H1 (cell line): ENCODE measurements at regions not wholly inside any gene's neighbourhood (a gene's known extent, or its start where the extent isn't known, plus 50 kb on each side); places are given as distances from the start of the nearest gene placed in this dataset.

ENCODE experiments used
- CTCF ChIA-PET: fragments of 300-600 bp; sonication (Branson Sonifier 250); formaldehyde crosslinking; loops from one replicate; lab custom pipeline; 2021; ENCODE audit not compliant: partially characterized antibody; lab: Charles Lee
- POLR2A ChIA-PET: fragments of 300-600 bp; sonication (Branson Sonifier 250); formaldehyde crosslinking; loops from one replicate; lab custom pipeline; 2021; ENCODE audit warnings: inconsistent platforms; ENCODE audit not compliant: partially characterized antibody; lab: Charles Lee
- DNase-seq, 2 experiments: peaks; one replicate each; pipeline versions ENCODE4 v3.0.0 to v3.0.0-alpha.2; 2010 to 2022; ENCODE audit warnings: low spot score in 2 of 2, low read depth in 1 of 2, mixed read lengths in 1 of 2
- FAIRE-seq: peaks from 2 replicates; lab custom pipeline; 2011; peaks lifted over from hg19 to GRCh38; lab: Jason Lieb, UNC
- H2AFZ ChIP-seq: 2 replicates; pipeline ENCODE4 v1.8.1; 2012; ENCODE audit warnings: low read length, inconsistent platforms
- H2AK5ac ChIP-seq: 2 replicates; pipeline ENCODE4 v1.6.1; 2013; ENCODE audit warnings: low read depth, low read length
- H2BK120ac ChIP-seq: replicated peaks from 2 replicates; pipeline ENCODE3; 2013; ENCODE audit warnings: low read depth, low read length, inconsistent platforms
- H2BK12ac ChIP-seq: 2 replicates; pipeline ENCODE4 v1.6.1; 2013; ENCODE audit warnings: low read depth, low read length
- H2BK15ac ChIP-seq: 2 replicates; pipeline ENCODE4 v1.6.1; 2013; ENCODE audit warnings: low read length
- H2BK20ac ChIP-seq: 2 replicates; pipeline ENCODE4 v1.6.1; 2013; ENCODE audit warnings: low read length
- H2BK5ac ChIP-seq: 2 replicates; pipeline ENCODE4 v1.6.1; 2013; ENCODE audit warnings: low read depth, low read length
- H3K14ac ChIP-seq: 2 replicates; pipeline ENCODE4 v1.6.1; 2013; ENCODE audit warnings: inconsistent platforms; ENCODE audit not compliant: insufficient read length
- H3K18ac ChIP-seq: 2 replicates; pipeline ENCODE4 v1.6.1; 2013; ENCODE audit warnings: low read length; ENCODE audit errors: extremely low read depth
- H3K23ac ChIP-seq: 2 replicates; pipeline ENCODE4 v1.6.1; 2013; ENCODE audit warnings: inconsistent platforms; ENCODE audit not compliant: insufficient read length
- H3K23me2 ChIP-seq: 2 replicates; pipeline ENCODE4 v1.6.1; 2013; ENCODE audit warnings: low read depth, low read length
- H3K27ac ChIP-seq: 2 replicates; pipeline ENCODE4 v1.6.1; 2011; ENCODE audit warnings: low read depth, low read length, inconsistent platforms
- H3K27me3 ChIP-seq, 4 experiments: replicated peaks in 1 of 4; 1 replicate in 1 of 4; 2 replicates in 3 of 4; pipeline versions ENCODE4 v1.6.1 to v1.8.1; 2011 to 2013; ENCODE audit warnings: low read length in 3 of 4, mild to moderate bottlenecking in 3 of 4, inconsistent platforms in 2 of 4, mixed read lengths in 2 of 4, moderate library complexity in 1 of 4; ENCODE audit not compliant: control insufficient read depth in 3 of 4, insufficient read depth in 3 of 4; ENCODE audit errors: extremely low read depth in 1 of 4
- H3K36me3 ChIP-seq, 4 experiments: 2 replicates each; pipeline versions ENCODE4 v1.6.1 to v1.8.1; 2011 to 2013; ENCODE audit warnings: mild to moderate bottlenecking in 4 of 4, low read length in 3 of 4, moderate library complexity in 2 of 4, control low read depth in 1 of 4, inconsistent platforms in 1 of 4; ENCODE audit not compliant: insufficient read depth in 4 of 4, control insufficient read depth in 2 of 4
- H3K4ac ChIP-seq: replicated peaks from 2 replicates; pipeline ENCODE3; 2013; ENCODE audit warnings: low read length, low read depth, mixed read lengths, inconsistent platforms; ENCODE audit not compliant: insufficient read length
- H3K4me1 ChIP-seq, 4 experiments: replicated peaks in 1 of 4; 1 replicate in 1 of 4; 2 replicates in 3 of 4; pipeline versions ENCODE4 v1.6.1 to v1.8.1; 2011 to 2013; ENCODE audit warnings: low read length in 3 of 4, inconsistent platforms in 2 of 4, mixed read lengths in 1 of 4; ENCODE audit not compliant: insufficient read depth in 4 of 4, control insufficient read depth in 3 of 4
- H3K4me2 ChIP-seq, 2 experiments: 2 replicates each; pipeline versions ENCODE4 v1.6.1 to v1.8.1; 2011 to 2013; ENCODE audit warnings: low read depth in 2 of 2, low read length in 2 of 2, control low read depth in 1 of 2, inconsistent platforms in 1 of 2, mild to moderate bottlenecking in 1 of 2; ENCODE audit not compliant: insufficient read depth in 1 of 2
- H3K4me3 ChIP-seq, 4 experiments: fragments of 200-600, 300-600 bp in 1 of 4; sonication (generic), shearing (Covaris generic), sonication (Bioruptor Twin) in 1 of 4; 2 replicates each; pipeline versions ENCODE4 v1.5.1 to v1.8.1; 2011 to 2016; ENCODE audit warnings: low read length in 4 of 4, low read depth in 3 of 4, control low read depth in 2 of 4, inconsistent platforms in 2 of 4, mild to moderate bottlenecking in 2 of 4, mixed read lengths in 1 of 4, moderate library complexity in 1 of 4; ENCODE audit not compliant: insufficient read depth in 2 of 4; ENCODE audit errors: extremely low read depth in 1 of 4
- H3K56ac ChIP-seq: replicated peaks from 2 replicates; pipeline ENCODE3; 2013; ENCODE audit warnings: low read depth, mild to moderate bottlenecking, mixed read lengths, low read length, inconsistent platforms; ENCODE audit not compliant: insufficient read length
- H3K79me1 ChIP-seq: 2 replicates; pipeline ENCODE4 v1.6.1; 2013; ENCODE audit warnings: low read depth, low read length, control low read depth
- H3K79me2 ChIP-seq, 2 experiments: 2 replicates each; pipeline versions ENCODE4 v1.6.1 to v1.8.1; 2012 to 2013; ENCODE audit warnings: low read length in 2 of 2, mild to moderate bottlenecking in 2 of 2, inconsistent platforms in 1 of 2; ENCODE audit not compliant: insufficient read depth in 2 of 2, control insufficient read depth in 1 of 2
- H3K9ac ChIP-seq, 4 experiments: replicated peaks in 1 of 4; 1 replicate in 1 of 4; 2 replicates in 3 of 4; pipeline versions ENCODE4 v1.6.1 to v1.8.1; 2011 to 2013; ENCODE audit warnings: low read depth in 3 of 4, low read length in 3 of 4, control low read depth in 2 of 4, mild to moderate bottlenecking in 2 of 4, moderate library complexity in 2 of 4, inconsistent platforms in 1 of 4; ENCODE audit errors: extremely low read depth in 1 of 4
- H3K9me3 ChIP-seq, 2 experiments: 2 replicates each; pipeline versions ENCODE4 v1.6.1 to v1.8.1; 2012 to 2013; ENCODE audit warnings: mild to moderate bottlenecking in 2 of 2, moderate library complexity in 2 of 2, control low read depth in 1 of 2, inconsistent platforms in 1 of 2, low read depth in 1 of 2, low read length in 1 of 2, mixed read lengths in 1 of 2; ENCODE audit not compliant: insufficient read depth in 2 of 2
- H4K20me1 ChIP-seq, 2 experiments: replicated peaks in 1 of 2; 2 replicates each; pipeline versions ENCODE3 to v1.8.1; 2011 to 2013; ENCODE audit warnings: inconsistent platforms in 2 of 2, low read length in 2 of 2, mild to moderate bottlenecking in 1 of 2; ENCODE audit not compliant: insufficient read depth in 2 of 2, control insufficient read depth in 1 of 2
- H4K5ac ChIP-seq: 2 replicates; pipeline ENCODE4 v1.6.1; 2013; ENCODE audit warnings: low read length, low read depth, mixed read lengths, inconsistent platforms; ENCODE audit not compliant: insufficient read length
- H4K8ac ChIP-seq: 2 replicates; pipeline ENCODE4 v1.8.0; 2013; ENCODE audit warnings: mild to moderate bottlenecking, moderate library complexity, low read length, inconsistent platforms; ENCODE audit not compliant: insufficient read depth; ENCODE audit errors: extremely low read depth
- H4K91ac ChIP-seq: replicated peaks from 2 replicates; pipeline ENCODE3; 2013; ENCODE audit warnings: low read length, mixed read lengths, inconsistent platforms; ENCODE audit not compliant: insufficient read length
- CHD1 ChIP-seq: IDR thresholded peaks from 2 replicates; pipeline ENCODE4 v1.6.1; 2012; ENCODE audit warnings: low read depth, low read length, improper control_type of control experiment
- EGR1 ChIP-seq: IDR thresholded peaks from 2 replicates; pipeline ENCODE4 v1.6.1; 2011; ENCODE audit warnings: low read depth, low read length, borderline replicate concordance
- FOSL1 ChIP-seq: IDR thresholded peaks from 2 replicates; pipeline ENCODE4 v1.6.1; 2011; ENCODE audit warnings: mild to moderate bottlenecking, low read depth, low read length, moderate library complexity; ENCODE audit not compliant: insufficient read depth
- GABPA ChIP-seq: IDR thresholded peaks from 2 replicates; pipeline ENCODE4 v1.6.1; 2011; ENCODE audit warnings: mild to moderate bottlenecking, low read length, moderate library complexity, borderline replicate concordance; ENCODE audit not compliant: insufficient read depth
- GTF2F1 ChIP-seq: IDR thresholded peaks from 2 replicates; pipeline ENCODE4 v1.6.1; 2012; ENCODE audit warnings: low read depth, low read length, improper control_type of control experiment, borderline replicate concordance
- KDM4A ChIP-seq: IDR thresholded peaks from one replicate; pipeline ENCODE4 v1.7.1; 2012; ENCODE audit warnings: low read depth, mild to moderate bottlenecking, moderate library complexity, low read length, inconsistent platforms; ENCODE audit not compliant: severe bottlenecking
- RXRA ChIP-seq: IDR thresholded peaks from 2 replicates; pipeline ENCODE4 v1.6.1; 2011; ENCODE audit warnings: low read depth, mild to moderate bottlenecking, low read length, moderate library complexity; ENCODE audit not compliant: insufficient read depth
- SIN3A ChIP-seq, 2 experiments: IDR thresholded peaks in 1 of 2; conservative IDR thresholded peaks in 1 of 2; 2 replicates each; pipeline ENCODE4 v1.6.1; 2011 to 2012; ENCODE audit warnings: low read length in 2 of 2, improper control_type of control experiment in 1 of 2, low read depth in 1 of 2, mild to moderate bottlenecking in 1 of 2
- TAF7 ChIP-seq: optimal IDR thresholded peaks from 2 replicates; pipeline ENCODE3; 2011; ENCODE audit warnings: low read depth, mild to moderate bottlenecking, inconsistent platforms, low read length, moderate library complexity, borderline replicate concordance
- TBP ChIP-seq: IDR thresholded peaks from 2 replicates; pipeline ENCODE4 v1.6.1; 2011; ENCODE audit warnings: low read depth, low read length, improper control_type of control experiment
- YY1 ChIP-seq: IDR thresholded peaks from 2 replicates; pipeline ENCODE4 v1.6.1; 2011; ENCODE audit warnings: low read depth, mild to moderate bottlenecking, low read length
- WGBS, 2 experiments: shearing (Covaris generic) in 1 of 2; methylation state at CpG; one replicate each; pipeline versions ENCODE4 v1.1.6 to v1.1.7; 2013 to 2015; ENCODE audit warnings: low lambda C conversion rate in 2 of 2, mixed read lengths in 2 of 2, inconsistent platforms in 1 of 2, low coverage in 1 of 2, missing lambda C conversion rate in 1 of 2; ENCODE audit not compliant: insufficient replicate concordance in 2 of 2, insufficient coverage in 1 of 2, insufficient read length in 1 of 2; ENCODE audit errors: extremely low coverage in 1 of 2, missing lambda C conversion rate in 1 of 2; 5-methylcytosine and 5-hydroxymethylcytosine counted together
- TF ChIP-seq, protein P1 (sequence below): IDR thresholded peaks from 2 replicates; pipeline ENCODE4 v1.6.1; 2012; ENCODE audit warnings: low read length, inconsistent platforms

DNA sequence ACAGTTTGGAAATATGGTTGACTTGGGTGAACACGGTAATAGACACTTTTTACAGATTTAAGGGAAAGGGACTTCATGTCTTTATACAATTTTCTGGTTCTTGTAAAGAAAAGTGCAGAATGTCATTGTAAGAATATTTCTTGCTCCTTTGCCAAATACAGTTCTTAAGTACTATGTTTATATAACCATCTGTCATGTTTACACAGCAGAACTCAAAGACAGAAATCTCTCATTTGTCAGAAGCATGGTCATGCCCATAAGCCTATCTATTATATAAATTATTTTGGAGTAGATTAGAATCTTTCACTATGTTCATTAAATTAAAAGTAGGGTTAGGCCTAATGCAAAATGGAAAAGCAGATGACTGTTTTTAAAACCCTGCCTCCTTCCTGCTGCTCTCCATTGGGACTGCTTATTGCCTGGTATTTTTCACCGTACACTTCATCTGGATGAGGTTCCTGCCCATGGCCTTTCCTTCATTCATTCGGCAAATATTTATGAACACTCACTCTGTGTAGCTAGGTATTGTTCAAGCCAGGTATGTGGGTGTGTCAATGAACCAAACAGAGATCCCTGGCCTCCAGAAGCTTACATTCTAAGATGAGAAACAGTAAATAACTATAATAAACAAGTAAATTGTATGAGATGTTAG, 558.1 kb downstream of the NR2F1-AS1 start:
- no peaks in the 10 kb centered on the region for H4K20me1 ChIP-seq
- no peak overlapping the region for H3K18ac ChIP-seq
- POLR2A ChIA-PET = no interaction called here
- H3K4me2 ChIP-seq = no peak overlapping the region
- no peak overlapping the region for H3K14ac ChIP-seq
- H3K4me1 ChIP-seq = no peaks in the 10 kb centered on the region
- WGBS, 2 experiments = 96% methylated on average over 3 of the region's 3 CpGs; no CpG with 5 or more reads in 1 of the 2 experiments
- H4K5ac ChIP-seq = no peak overlapping the region
- no peaks in the 10 kb centered on the region for H3K23me2 ChIP-seq
- H2AFZ ChIP-seq = no peak overlapping the region
- H3K79me2 ChIP-seq = no peaks in the 10 kb centered on the region
- H3K9ac ChIP-seq = no peak overlapping the region
- H2BK20ac ChIP-seq = no peak overlapping the region
- H3K4me3 ChIP-seq = no peak overlapping the region
- H3K56ac ChIP-seq = no peak overlapping the region
- peaks cover 0 to 1% (median 0%) of the 10 kb centered on the region in 4 experiments; a peak in 1 of 7 replicates for H3K27me3 ChIP-seq
- H3K4ac ChIP-seq = no peak overlapping the region
- no peak overlapping the region for H3K23ac ChIP-seq
- H3K79me1 ChIP-seq = no peaks in the 10 kb centered on the region
- H4K8ac ChIP-seq = no peak overlapping the region
- no peak overlapping the region for H2BK15ac ChIP-seq
- no peak overlapping the region for H3K27ac ChIP-seq
- no peaks in the 10 kb centered on the region for H3K9me3 ChIP-seq
- H2AK5ac ChIP-seq = no peak overlapping the region
- FAIRE-seq = no peak
- no peak overlapping the region for H2BK120ac ChIP-seq
- no peaks in the 10 kb centered on the region for H3K36me3 ChIP-seq
- H2BK12ac ChIP-seq = no peak overlapping the region
- CTCF ChIA-PET = interaction anchor here (1.4 kb wide), 1 partner anchor 16 kb away, joined by 3 read pairs; no protein-coding TSS in a partner anchor
- no peak for DNase-seq
- no peak overlapping the region for H2BK5ac ChIP-seq
- H4K91ac ChIP-seq = no peak overlapping the region
- TF ChIP-seq TAF7 (no peak), GTF2F1 (no peak), KDM4A (no peak), SIN3A (conservative IDR thresholded peaks at IDR 0.05 in 1 of 2, IDR thresholded peaks at IDR 0.05 in 1 of 2; ENCODE audit: low read depth in 1 of 2, low read length in 2 of 2) (no peak), CHD1 (no peak), RXRA (no peak), YY1 (no peak), EGR1 (no peak), GABPA (no peak), FOSL1 (no peak), TBP (no peak)
- TF ChIP-seq, protein P1, sequence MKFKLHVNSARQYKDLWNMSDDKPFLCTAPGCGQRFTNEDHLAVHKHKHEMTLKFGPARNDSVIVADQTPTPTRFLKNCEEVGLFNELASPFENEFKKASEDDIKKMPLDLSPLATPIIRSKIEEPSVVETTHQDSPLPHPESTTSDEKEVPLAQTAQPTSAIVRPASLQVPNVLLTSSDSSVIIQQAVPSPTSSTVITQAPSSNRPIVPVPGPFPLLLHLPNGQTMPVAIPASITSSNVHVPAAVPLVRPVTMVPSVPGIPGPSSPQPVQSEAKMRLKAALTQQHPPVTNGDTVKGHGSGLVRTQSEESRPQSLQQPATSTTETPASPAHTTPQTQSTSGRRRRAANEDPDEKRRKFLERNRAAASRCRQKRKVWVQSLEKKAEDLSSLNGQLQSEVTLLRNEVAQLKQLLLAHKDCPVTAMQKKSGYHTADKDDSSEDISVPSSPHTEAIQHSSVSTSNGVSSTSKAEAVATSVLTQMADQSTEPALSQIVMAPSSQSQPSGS = no peak
